ENCODE measurements at regions not wholly inside any gene's neighbourhood (a gene's known extent, or its start where the extent isn't known, plus 50 kb on each side); places are given as distances from the start of the nearest gene placed in this dataset.
"Not testable (repeated sequence)": the region's sequence is repeated elsewhere in the genome, so short reads cannot be mapped to it uniquely, and the experiment has no call there.

- TF ChIP-seq CTCF (IDR thresholded peaks at IDR 0.05; ENCODE audit: unreplicated experiment in 3 of 3), result no peak
- H3K9me3 Mint-ChIP-seq, result peaks cover 3% of the 10 kb centered on the region
- no peak overlapping the region for H3K4me3 Mint-ChIP-seq
- no peaks in the 10 kb centered on the region for H3K4me1 Mint-ChIP-seq
- H3K27ac Mint-ChIP-seq, result no peak overlapping the region
- H3K27me3 Mint-ChIP-seq (ENCODE audit: low read depth), result no peaks in the 10 kb centered on the region
- no peaks in the 10 kb centered on the region for H3K36me3 Mint-ChIP-seq (ENCODE audit: low read depth)
Observed at GRCh38 chr6:119727504-119728219, 378.1 kb upstream of the MAN1A1 start.

GRCh38 chr6:119726912-119727311 is 377.4 kb upstream of the MAN1A1 start:
- H3K9me3 Mint-ChIP-seq; H3K27ac Mint-ChIP-seq; H3K36me3 Mint-ChIP-seq (ENCODE audit: low read depth); H3K4me3 Mint-ChIP-seq; H3K27me3 Mint-ChIP-seq (ENCODE audit: low read depth); H3K4me1 Mint-ChIP-seq: not testable (repeated sequence)

GRCh38 chr6:119726086-119726485 is 376.5 kb upstream of the MAN1A1 start:
- no peak overlapping the region for H3K27ac Mint-ChIP-seq
- H3K9me3 Mint-ChIP-seq, result peaks cover 3% of the 10 kb centered on the region
- no peaks in the 10 kb centered on the region for H3K4me1 Mint-ChIP-seq
- H3K36me3 Mint-ChIP-seq (ENCODE audit: low read depth), result no peaks in the 10 kb centered on the region
- no peak for TF ChIP-seq CTCF (IDR thresholded peaks at IDR 0.05; ENCODE audit: unreplicated experiment in 3 of 3)
- no peaks in the 10 kb centered on the region for H3K27me3 Mint-ChIP-seq (ENCODE audit: low read depth)
- no peak overlapping the region for H3K4me3 Mint-ChIP-seq

- Mint-ChIP-seq H3K4me1 (peaks cover 5% of the 10 kb centered on the region), H3K27ac (no peak overlapping the region), H3K4me3 (no peak overlapping the region), H3K36me3 (ENCODE audit: low read depth) (no peaks in the 10 kb centered on the region), H3K27me3 (ENCODE audit: low read depth) (no peaks in the 10 kb centered on the region), H3K9me3 (peaks cover 3% of the 10 kb centered on the region)
- peak in 1 of 3 experiments; percentile 13 for TF ChIP-seq CTCF (IDR thresholded peaks at IDR 0.05; ENCODE audit: unreplicated experiment in 3 of 3)
Observed at GRCh38 chr6:119720160-119720559, 370.6 kb upstream of the MAN1A1 start.

- H3K4me1 Mint-ChIP-seq, result peaks cover 5% of the 10 kb centered on the region
- H3K27ac Mint-ChIP-seq, result no peak overlapping the region
- H3K36me3 Mint-ChIP-seq (ENCODE audit: low read depth), result no peaks in the 10 kb centered on the region
Observed at GRCh38 chr6:119717942-119718341, 368.4 kb upstream of the MAN1A1 start.

GRCh38 chr6:119716668-119717270 is 367.2 kb upstream of the MAN1A1 start:
- Mint-ChIP-seq H3K36me3 (ENCODE audit: low read depth) (no peaks in the 10 kb centered on the region), H3K4me3 (no peak overlapping the region), H3K9me3 (no peaks in the 10 kb centered on the region), H3K27me3 (ENCODE audit: low read depth) (no peaks in the 10 kb centered on the region), H3K27ac (no peak overlapping the region), H3K4me1 (peaks cover 5% of the 10 kb centered on the region)
- TF ChIP-seq CTCF (IDR thresholded peaks at IDR 0.05; ENCODE audit: unreplicated experiment in 3 of 3), result no peak

More at GRCh38 chr6:119717942-119718341, 368.4 kb upstream of the MAN1A1 start:
- H3K27me3 Mint-ChIP-seq (ENCODE audit: low read depth), result no peaks in the 10 kb centered on the region
- H3K4me3 Mint-ChIP-seq, result no peak overlapping the region
- no peak for TF ChIP-seq CTCF (IDR thresholded peaks at IDR 0.05; ENCODE audit: unreplicated experiment in 3 of 3)
- no peaks in the 10 kb centered on the region for H3K9me3 Mint-ChIP-seq
